K562 (cell line): ENCODE measurements at regions not wholly inside any gene's neighbourhood (a gene's known extent, or its start where the extent isn't known, plus 50 kb on each side); places are given as distances from the start of the nearest gene placed in this dataset.

Source experiments
- TFAP4 ChIP-seq: sonication (generic); formaldehyde crosslinking; IDR thresholded peaks from 2 replicates; pipeline ENCODE4 v1.8.0; 2022; ENCODE audit warnings: missing genetic modification reagents, mild to moderate bottlenecking, moderate library complexity, borderline replicate concordance
- TF ChIP-seq, protein P1 (sequence below): sonication (generic); formaldehyde crosslinking; IDR thresholded peaks from 2 replicates; pipeline ENCODE4 v1.5.0; 2020; ENCODE audit warnings: missing genetic modification reagents
- TF ChIP-seq, protein P2 (sequence below): fragments of 200-600 bp; sonication (generic); IDR thresholded peaks from one replicate; pipeline ENCODE4 v1.6.1; 2012; ENCODE audit warnings: mild to moderate bottlenecking, low read depth, low read length, inconsistent platforms

- TF ChIP-seq TFAP4 (CRISPR knock-in tag), result no peak
- TF ChIP-seq, protein P1, sequence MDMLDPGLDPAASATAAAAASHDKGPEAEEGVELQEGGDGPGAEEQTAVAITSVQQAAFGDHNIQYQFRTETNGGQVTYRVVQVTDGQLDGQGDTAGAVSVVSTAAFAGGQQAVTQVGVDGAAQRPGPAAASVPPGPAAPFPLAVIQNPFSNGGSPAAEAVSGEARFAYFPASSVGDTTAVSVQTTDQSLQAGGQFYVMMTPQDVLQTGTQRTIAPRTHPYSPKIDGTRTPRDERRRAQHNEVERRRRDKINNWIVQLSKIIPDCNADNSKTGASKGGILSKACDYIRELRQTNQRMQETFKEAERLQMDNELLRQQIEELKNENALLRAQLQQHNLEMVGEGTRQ (CRISPR knock-in tag), result no peak
- TF ChIP-seq, protein P2, sequence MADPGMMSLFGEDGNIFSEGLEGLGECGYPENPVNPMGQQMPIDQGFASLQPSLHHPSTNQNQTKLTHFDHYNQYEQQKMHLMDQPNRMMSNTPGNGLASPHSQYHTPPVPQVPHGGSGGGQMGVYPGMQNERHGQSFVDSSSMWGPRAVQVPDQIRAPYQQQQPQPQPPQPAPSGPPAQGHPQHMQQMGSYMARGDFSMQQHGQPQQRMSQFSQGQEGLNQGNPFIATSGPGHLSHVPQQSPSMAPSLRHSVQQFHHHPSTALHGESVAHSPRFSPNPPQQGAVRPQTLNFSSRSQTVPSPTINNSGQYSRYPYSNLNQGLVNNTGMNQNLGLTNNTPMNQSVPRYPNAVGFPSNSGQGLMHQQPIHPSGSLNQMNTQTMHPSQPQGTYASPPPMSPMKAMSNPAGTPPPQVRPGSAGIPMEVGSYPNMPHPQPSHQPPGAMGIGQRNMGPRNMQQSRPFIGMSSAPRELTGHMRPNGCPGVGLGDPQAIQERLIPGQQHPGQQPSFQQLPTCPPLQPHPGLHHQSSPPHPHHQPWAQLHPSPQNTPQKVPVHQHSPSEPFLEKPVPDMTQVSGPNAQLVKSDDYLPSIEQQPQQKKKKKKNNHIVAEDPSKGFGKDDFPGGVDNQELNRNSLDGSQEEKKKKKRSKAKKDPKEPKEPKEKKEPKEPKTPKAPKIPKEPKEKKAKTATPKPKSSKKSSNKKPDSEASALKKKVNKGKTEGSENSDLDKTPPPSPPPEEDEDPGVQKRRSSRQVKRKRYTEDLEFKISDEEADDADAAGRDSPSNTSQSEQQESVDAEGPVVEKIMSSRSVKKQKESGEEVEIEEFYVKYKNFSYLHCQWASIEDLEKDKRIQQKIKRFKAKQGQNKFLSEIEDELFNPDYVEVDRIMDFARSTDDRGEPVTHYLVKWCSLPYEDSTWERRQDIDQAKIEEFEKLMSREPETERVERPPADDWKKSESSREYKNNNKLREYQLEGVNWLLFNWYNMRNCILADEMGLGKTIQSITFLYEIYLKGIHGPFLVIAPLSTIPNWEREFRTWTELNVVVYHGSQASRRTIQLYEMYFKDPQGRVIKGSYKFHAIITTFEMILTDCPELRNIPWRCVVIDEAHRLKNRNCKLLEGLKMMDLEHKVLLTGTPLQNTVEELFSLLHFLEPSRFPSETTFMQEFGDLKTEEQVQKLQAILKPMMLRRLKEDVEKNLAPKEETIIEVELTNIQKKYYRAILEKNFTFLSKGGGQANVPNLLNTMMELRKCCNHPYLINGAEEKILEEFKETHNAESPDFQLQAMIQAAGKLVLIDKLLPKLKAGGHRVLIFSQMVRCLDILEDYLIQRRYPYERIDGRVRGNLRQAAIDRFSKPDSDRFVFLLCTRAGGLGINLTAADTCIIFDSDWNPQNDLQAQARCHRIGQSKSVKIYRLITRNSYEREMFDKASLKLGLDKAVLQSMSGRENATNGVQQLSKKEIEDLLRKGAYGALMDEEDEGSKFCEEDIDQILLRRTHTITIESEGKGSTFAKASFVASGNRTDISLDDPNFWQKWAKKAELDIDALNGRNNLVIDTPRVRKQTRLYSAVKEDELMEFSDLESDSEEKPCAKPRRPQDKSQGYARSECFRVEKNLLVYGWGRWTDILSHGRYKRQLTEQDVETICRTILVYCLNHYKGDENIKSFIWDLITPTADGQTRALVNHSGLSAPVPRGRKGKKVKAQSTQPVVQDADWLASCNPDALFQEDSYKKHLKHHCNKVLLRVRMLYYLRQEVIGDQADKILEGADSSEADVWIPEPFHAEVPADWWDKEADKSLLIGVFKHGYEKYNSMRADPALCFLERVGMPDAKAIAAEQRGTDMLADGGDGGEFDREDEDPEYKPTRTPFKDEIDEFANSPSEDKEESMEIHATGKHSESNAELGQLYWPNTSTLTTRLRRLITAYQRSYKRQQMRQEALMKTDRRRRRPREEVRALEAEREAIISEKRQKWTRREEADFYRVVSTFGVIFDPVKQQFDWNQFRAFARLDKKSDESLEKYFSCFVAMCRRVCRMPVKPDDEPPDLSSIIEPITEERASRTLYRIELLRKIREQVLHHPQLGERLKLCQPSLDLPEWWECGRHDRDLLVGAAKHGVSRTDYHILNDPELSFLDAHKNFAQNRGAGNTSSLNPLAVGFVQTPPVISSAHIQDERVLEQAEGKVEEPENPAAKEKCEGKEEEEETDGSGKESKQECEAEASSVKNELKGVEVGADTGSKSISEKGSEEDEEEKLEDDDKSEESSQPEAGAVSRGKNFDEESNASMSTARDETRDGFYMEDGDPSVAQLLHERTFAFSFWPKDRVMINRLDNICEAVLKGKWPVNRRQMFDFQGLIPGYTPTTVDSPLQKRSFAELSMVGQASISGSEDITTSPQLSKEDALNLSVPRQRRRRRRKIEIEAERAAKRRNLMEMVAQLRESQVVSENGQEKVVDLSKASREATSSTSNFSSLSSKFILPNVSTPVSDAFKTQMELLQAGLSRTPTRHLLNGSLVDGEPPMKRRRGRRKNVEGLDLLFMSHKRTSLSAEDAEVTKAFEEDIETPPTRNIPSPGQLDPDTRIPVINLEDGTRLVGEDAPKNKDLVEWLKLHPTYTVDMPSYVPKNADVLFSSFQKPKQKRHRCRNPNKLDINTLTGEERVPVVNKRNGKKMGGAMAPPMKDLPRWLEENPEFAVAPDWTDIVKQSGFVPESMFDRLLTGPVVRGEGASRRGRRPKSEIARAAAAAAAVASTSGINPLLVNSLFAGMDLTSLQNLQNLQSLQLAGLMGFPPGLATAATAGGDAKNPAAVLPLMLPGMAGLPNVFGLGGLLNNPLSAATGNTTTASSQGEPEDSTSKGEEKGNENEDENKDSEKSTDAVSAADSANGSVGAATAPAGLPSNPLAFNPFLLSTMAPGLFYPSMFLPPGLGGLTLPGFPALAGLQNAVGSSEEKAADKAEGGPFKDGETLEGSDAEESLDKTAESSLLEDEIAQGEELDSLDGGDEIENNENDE, result no peak
Observed at GRCh38 chr13:62973804-62974203, 1558.2 kb upstream of the PCDH20 start.
